KMS-11 (cell line): ENCODE measurements at regions not wholly inside any gene's neighbourhood (a gene's known extent, or its start where the extent isn't known, plus 50 kb on each side); places are given as distances from the start of the nearest gene placed in this dataset.

Experiments
- H2AFZ ChIP-seq: fragments of 200-600 bp; sonication (generic); 2 replicates; pipeline ENCODE4 v1.6.1; 2016; ENCODE audit warnings: antibody characterized with exemption, mixed run types, low read depth
- H3K27ac ChIP-seq: fragments of 200-600 bp; sonication (generic); 2 replicates; pipeline ENCODE4 v1.6.1; 2016; ENCODE audit warnings: mild to moderate bottlenecking, mixed run types
- H3K27me3 ChIP-seq: fragments of 200-600 bp; sonication (generic); 2 replicates; pipeline ENCODE4 v1.6.1; 2017; ENCODE audit warnings: mild to moderate bottlenecking, low read depth, mixed run types, moderate library complexity; ENCODE audit not compliant: insufficient read depth
- H3K36me3 ChIP-seq: fragments of 200-600 bp; sonication (generic); 2 replicates; pipeline ENCODE4 v1.6.1; 2017; ENCODE audit warnings: mild to moderate bottlenecking, mixed run types; ENCODE audit not compliant: insufficient read depth
- H3K4me1 ChIP-seq: fragments of 200-600 bp; sonication (generic); 2 replicates; pipeline ENCODE4 v1.6.1; 2016; ENCODE audit warnings: mild to moderate bottlenecking, low read depth, mixed run types; ENCODE audit not compliant: poor library complexity, severe bottlenecking
- H3K4me2 ChIP-seq: fragments of 200-600 bp; sonication (generic); 2 replicates; pipeline ENCODE4 v1.7.0; 2016; ENCODE audit warnings: mild to moderate bottlenecking, mixed run types
- H3K4me3 ChIP-seq: fragments of 200-600 bp; sonication (generic); IDR thresholded peaks from 2 replicates; pipeline ENCODE4 v1.6.1; 2017; ENCODE audit warnings: low read depth, low read length, mixed read lengths; ENCODE audit not compliant: insufficient read depth
- H3K79me2 ChIP-seq: fragments of 200-600 bp; sonication (generic); 2 replicates; pipeline ENCODE4 v1.6.1; 2016; ENCODE audit warnings: low read depth, mixed run types; ENCODE audit not compliant: insufficient read depth
- H3K9ac ChIP-seq: fragments of 200-600 bp; sonication (generic); 2 replicates; pipeline ENCODE4 v1.6.1; 2016; ENCODE audit warnings: mild to moderate bottlenecking, mixed run types
- H4K20me1 ChIP-seq: fragments of 200-600 bp; sonication (generic); 2 replicates; pipeline ENCODE4 v1.6.1; 2016; ENCODE audit warnings: mild to moderate bottlenecking, mixed run types; ENCODE audit not compliant: insufficient read depth
- TF ChIP-seq, protein P1 (sequence below): fragments of 200-600 bp; sonication (generic); conservative IDR thresholded peaks from 2 replicates; pipeline ENCODE4 v1.6.1; 2017; ENCODE audit warnings: low read depth, mild to moderate bottlenecking, antibody characterized with exemption, low read length, moderate library complexity, mixed read lengths

- Histone ChIP-seq H2AFZ (no peak overlapping the region), H3K27me3 (no peaks in the 10 kb centered on the region; the same call in 1 of the 2 replicates), H3K4me1 (peaks cover 20% of the 10 kb centered on the region), H3K4me2 (no peak overlapping the region), H3K4me3 (no peak overlapping the region), H3K36me3 (no peaks in the 10 kb centered on the region), H3K79me2 (no peaks in the 10 kb centered on the region), H4K20me1 (no peaks in the 10 kb centered on the region), H3K9ac (no peak overlapping the region), H3K27ac (no peak overlapping the region)
- TF ChIP-seq, protein P1, sequence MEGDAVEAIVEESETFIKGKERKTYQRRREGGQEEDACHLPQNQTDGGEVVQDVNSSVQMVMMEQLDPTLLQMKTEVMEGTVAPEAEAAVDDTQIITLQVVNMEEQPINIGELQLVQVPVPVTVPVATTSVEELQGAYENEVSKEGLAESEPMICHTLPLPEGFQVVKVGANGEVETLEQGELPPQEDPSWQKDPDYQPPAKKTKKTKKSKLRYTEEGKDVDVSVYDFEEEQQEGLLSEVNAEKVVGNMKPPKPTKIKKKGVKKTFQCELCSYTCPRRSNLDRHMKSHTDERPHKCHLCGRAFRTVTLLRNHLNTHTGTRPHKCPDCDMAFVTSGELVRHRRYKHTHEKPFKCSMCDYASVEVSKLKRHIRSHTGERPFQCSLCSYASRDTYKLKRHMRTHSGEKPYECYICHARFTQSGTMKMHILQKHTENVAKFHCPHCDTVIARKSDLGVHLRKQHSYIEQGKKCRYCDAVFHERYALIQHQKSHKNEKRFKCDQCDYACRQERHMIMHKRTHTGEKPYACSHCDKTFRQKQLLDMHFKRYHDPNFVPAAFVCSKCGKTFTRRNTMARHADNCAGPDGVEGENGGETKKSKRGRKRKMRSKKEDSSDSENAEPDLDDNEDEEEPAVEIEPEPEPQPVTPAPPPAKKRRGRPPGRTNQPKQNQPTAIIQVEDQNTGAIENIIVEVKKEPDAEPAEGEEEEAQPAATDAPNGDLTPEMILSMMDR, result no peak
Measured at GRCh38 chr16:86632206-86632605, 53.9 kb downstream of the FOXL1 start.

DNA sequence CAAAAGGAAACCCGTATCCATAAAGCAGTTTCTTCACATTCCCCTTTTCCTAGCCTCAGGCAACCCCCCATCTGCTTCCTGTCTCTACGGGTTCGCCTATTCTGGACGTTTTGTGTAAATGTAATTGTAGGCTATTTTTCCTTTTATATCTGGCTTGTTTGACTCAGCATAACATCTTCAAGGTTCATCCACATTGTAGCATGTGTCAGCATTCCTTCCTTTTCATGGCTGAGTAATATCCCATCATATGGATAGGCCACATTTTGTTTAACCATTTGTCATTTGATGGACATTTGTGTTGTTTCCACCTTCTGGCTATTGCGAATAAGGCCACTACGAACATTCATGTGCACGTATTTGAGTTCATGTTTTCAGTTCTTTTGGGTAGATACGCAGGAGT lies 54.6 kb downstream of the FOXL1 start:
- TF ChIP-seq, protein P1, result no peak
- Histone ChIP-seq H3K9ac (no peak overlapping the region), H3K36me3 (no peaks in the 10 kb centered on the region), H4K20me1 (no peaks in the 10 kb centered on the region), H3K4me2 (no peak overlapping the region), H3K27me3 (no peaks in the 10 kb centered on the region; the same call in 1 of the 2 replicates), H3K4me1 (peaks cover 14% of the 10 kb centered on the region), H3K27ac (no peak overlapping the region), H2AFZ (no peak overlapping the region), H3K79me2 (no peaks in the 10 kb centered on the region), H3K4me3 (no peak overlapping the region)

GRCh38 chr16:86634292-86634691 lies 55.9 kb downstream of the FOXL1 start:
- TF ChIP-seq, protein P1, result no peak
- Histone ChIP-seq H3K9ac (no peak overlapping the region), H2AFZ (no peak overlapping the region), H3K79me2 (no peaks in the 10 kb centered on the region), H3K36me3 (no peaks in the 10 kb centered on the region), H3K27ac (no peak overlapping the region), H3K4me3 (no peak overlapping the region), H4K20me1 (no peaks in the 10 kb centered on the region), H3K27me3 (no peaks in the 10 kb centered on the region; the same call in 1 of the 2 replicates), H3K4me1 (peaks cover 4% of the 10 kb centered on the region), H3K4me2 (no peak overlapping the region)

DNA sequence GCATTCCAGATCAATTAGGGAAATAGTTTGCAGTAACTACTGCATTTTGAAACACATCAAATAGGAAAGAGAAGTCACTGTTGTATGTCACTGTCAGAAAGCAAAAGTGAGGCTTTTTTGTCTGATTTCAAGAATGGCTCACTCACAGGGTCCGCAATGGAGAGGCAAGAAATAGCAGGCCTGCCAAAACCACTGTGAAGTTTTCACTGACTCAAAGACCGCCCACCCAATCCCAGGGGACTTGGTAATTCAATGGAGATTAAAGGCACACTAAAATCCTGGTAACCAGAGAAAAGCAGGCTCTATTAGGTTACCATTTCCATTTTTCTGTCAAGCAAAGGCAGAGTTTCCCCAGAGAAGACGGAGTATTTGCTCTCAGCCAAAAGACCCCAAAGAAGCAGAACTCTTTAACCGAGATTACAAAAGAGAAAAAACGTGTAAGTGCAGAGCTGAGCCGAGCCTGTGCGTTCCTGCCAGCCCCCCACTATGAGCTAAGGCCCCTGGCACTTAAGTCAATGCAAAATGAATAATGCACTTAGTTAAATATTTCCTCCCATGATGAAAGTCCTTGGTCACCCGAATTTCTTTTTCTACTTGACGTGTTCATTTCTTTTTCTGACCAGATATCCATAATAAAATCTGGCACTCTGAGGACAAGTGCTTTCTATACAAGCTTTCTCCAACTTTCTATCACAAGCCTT lies 57.0 kb downstream of the FOXL1 start:
- Histone ChIP-seq H3K27me3 (no peaks in the 10 kb centered on the region; the same call in 1 of the 2 replicates), H3K4me3 (no peak overlapping the region), H3K27ac (no peak overlapping the region), H3K4me1 (no peaks in the 10 kb centered on the region), H4K20me1 (no peaks in the 10 kb centered on the region), H3K4me2 (no peak overlapping the region), H3K79me2 (no peaks in the 10 kb centered on the region), H3K36me3 (no peaks in the 10 kb centered on the region), H3K9ac (no peak overlapping the region), H2AFZ (no peak overlapping the region)
- TF ChIP-seq, protein P1, result no peak
